ENCODE measurements at regions not wholly inside any gene's neighbourhood (a gene's known extent, or its start where the extent isn't known, plus 50 kb on each side); places are given as distances from the start of the nearest gene placed in this dataset.

DNA sequence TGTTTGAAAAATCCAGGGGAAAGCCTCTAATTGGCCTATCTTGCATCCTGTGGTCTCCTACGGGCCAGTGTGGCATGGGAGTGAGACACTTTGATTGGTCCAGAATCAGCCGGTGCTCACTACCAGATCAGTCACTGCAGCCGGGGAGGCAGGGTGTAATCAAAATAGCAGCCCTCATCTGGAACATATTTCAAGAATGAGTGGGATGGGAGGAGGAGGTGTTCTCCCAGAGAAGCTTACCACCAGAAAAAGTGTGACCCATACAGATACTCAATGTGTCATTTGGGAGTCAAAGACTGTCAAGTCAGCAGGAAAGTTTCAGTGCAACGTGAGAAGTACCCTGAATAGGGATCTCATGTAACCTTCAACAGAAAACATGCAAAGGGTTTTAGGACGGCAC is 393.9 kb upstream of the SLC14A2 start:
- WGBS (ENCODE audit: insufficient coverage, insufficient read length): no CpG with 5 or more reads among the region's 5 CpGs
- Histone ChIP-seq H3K4me1 (ENCODE audit: control insufficient read depth, insufficient read depth, low read length) (no peaks in the 10 kb centered on the region), H3K9me3 (ENCODE audit: control insufficient read depth, insufficient read depth, low read length) (no peaks in the 10 kb centered on the region), H3K27ac (ENCODE audit: low read length) (no peak overlapping the region), H3K27me3 (ENCODE audit: control insufficient read depth, insufficient read depth, low read length) (no peaks in the 10 kb centered on the region), H3K4me3 (ENCODE audit: low read length) (no peak overlapping the region), H3K36me3 (ENCODE audit: control insufficient read depth, insufficient read depth, low read length) (no peaks in the 10 kb centered on the region)
- DNase-seq (ENCODE audit: low read depth, low spot score): no peak

DNA sequence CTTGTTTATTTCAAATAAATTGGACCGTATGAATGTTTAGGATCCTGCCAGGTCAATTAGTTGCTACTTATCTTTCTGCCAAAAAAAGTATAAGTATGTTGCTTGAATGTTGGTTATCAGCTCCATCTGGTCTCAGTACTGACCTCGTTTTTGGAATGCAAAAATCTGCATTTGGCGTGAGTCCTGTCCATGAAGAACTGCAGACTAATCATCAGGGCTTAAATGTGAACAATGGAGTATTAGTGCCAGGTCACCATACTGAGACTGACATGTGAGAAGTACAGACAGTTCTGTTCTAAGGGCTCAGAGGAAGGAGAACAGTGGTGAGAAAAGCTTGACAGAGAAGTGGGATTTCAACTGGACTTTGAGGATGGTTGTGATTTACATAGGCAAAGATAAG is 393.1 kb upstream of the SLC14A2 start:
- no peak for DNase-seq (ENCODE audit: low read depth, low spot score)
- Histone ChIP-seq H3K36me3 (ENCODE audit: control insufficient read depth, insufficient read depth, low read length) (no peaks in the 10 kb centered on the region), H3K9me3 (ENCODE audit: control insufficient read depth, insufficient read depth, low read length) (no peaks in the 10 kb centered on the region), H3K4me1 (ENCODE audit: control insufficient read depth, insufficient read depth, low read length) (no peaks in the 10 kb centered on the region), H3K27ac (ENCODE audit: low read length) (no peak overlapping the region), H3K27me3 (ENCODE audit: control insufficient read depth, insufficient read depth, low read length) (no peaks in the 10 kb centered on the region), H3K4me3 (ENCODE audit: low read length) (no peak overlapping the region)
- no CpG with 5 or more reads among the region's 3 CpGs for WGBS (ENCODE audit: insufficient coverage, insufficient read length)

DNA sequence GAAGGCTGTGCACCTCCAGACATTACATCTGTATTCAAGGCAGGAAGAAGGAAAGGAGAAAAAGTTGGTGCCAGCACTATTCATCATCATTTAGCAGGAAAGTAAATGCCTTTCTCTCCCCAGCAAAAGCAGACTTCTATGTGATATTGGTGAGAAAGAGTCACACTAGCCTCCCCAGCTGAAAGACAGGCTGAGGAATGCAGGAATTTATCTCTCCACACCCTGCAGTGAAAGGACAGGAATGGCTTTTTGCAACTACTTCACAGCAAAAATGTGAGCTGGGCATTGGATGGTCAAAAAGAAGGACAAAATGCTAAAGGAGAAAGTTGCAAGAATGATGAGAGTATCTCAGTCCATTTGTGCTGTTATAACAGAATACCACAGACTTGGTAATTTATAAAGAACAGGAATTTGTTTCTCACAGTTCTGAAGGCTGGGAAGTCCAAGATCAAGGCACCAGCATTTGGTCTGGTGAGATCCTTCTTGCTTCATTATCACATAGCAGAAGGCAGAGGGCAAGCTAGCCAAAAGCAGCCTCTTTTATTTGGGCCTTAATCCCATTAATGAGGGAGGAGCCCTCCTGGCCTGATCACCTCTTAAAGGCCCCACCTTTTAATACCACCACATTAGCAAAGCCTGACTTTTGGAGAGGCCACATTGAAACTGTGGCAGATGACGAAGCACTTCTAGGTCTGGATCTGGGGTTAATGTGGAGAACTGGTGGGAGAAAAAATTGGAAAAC is 388.1 kb upstream of the SLC14A2 start:
- Histone ChIP-seq H3K27me3 (ENCODE audit: control insufficient read depth, insufficient read depth, low read length) (no peaks in the 10 kb centered on the region), H3K9me3 (ENCODE audit: control insufficient read depth, insufficient read depth, low read length) (no peaks in the 10 kb centered on the region), H3K4me3 (ENCODE audit: low read length) (no peak overlapping the region), H3K4me1 (ENCODE audit: control insufficient read depth, insufficient read depth, low read length) (no peaks in the 10 kb centered on the region), H3K36me3 (ENCODE audit: control insufficient read depth, insufficient read depth, low read length) (no peaks in the 10 kb centered on the region), H3K27ac (ENCODE audit: low read length) (no peak overlapping the region)
- DNase-seq (ENCODE audit: low read depth, low spot score): no peak
- no CpG with 5 or more reads among the region's 1 CpG for WGBS (ENCODE audit: insufficient coverage, insufficient read length)

- DNase-seq (ENCODE audit: low read depth, low spot score): no peak
- Histone ChIP-seq H3K27me3 (ENCODE audit: control insufficient read depth, insufficient read depth, low read length) (no peaks in the 10 kb centered on the region), H3K36me3 (ENCODE audit: control insufficient read depth, insufficient read depth, low read length) (no peaks in the 10 kb centered on the region), H3K27ac (ENCODE audit: low read length) (no peak overlapping the region), H3K9me3 (ENCODE audit: control insufficient read depth, insufficient read depth, low read length) (no peaks in the 10 kb centered on the region), H3K4me1 (ENCODE audit: control insufficient read depth, insufficient read depth, low read length) (no peaks in the 10 kb centered on the region), H3K4me3 (ENCODE audit: low read length) (no peak overlapping the region)
- no CpG with 5 or more reads among the region's 7 CpGs for WGBS (ENCODE audit: insufficient coverage, insufficient read length)
Measured at GRCh38 chr18:45228796-45229388, 386.4 kb upstream of the SLC14A2 start.

DNA sequence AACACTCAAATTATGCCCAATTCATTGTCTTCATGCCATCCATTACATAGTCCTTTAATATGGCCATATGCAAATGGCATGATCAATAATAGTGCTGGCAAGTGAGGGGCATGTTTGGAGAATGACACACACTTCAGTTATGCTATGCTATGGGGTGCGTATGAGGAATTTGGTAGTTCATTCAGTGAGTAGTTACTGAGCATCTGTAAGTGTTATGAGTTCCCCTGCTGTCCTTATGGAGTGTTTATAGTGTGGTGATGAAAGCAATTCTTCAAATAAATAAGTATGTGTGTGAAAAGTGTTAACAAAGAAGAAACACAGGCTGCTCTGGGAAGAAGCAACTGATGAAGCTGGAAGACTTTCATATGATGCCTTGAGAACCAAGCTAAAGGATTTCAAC is 383.7 kb upstream of the SLC14A2 start:
- Histone ChIP-seq H3K4me1 (ENCODE audit: control insufficient read depth, insufficient read depth, low read length) (no peaks in the 10 kb centered on the region), H3K27ac (ENCODE audit: low read length) (no peak overlapping the region), H3K9me3 (ENCODE audit: control insufficient read depth, insufficient read depth, low read length) (no peaks in the 10 kb centered on the region), H3K4me3 (ENCODE audit: low read length) (no peak overlapping the region), H3K36me3 (ENCODE audit: control insufficient read depth, insufficient read depth, low read length) (no peaks in the 10 kb centered on the region), H3K27me3 (ENCODE audit: control insufficient read depth, insufficient read depth, low read length) (no peaks in the 10 kb centered on the region)
- DNase-seq (ENCODE audit: low read depth, low spot score): no peak
- WGBS (ENCODE audit: insufficient coverage, insufficient read length): no CpG with 5 or more reads among the region's 1 CpG

GRCh38 chr18:45232061-45232460 is 383.2 kb upstream of the SLC14A2 start:
- DNase-seq (ENCODE audit: low read depth, low spot score): no peak
- Histone ChIP-seq H3K9me3 (ENCODE audit: control insufficient read depth, insufficient read depth, low read length) (no peaks in the 10 kb centered on the region), H3K36me3 (ENCODE audit: control insufficient read depth, insufficient read depth, low read length) (no peaks in the 10 kb centered on the region), H3K27ac (ENCODE audit: low read length) (no peak overlapping the region), H3K4me1 (ENCODE audit: control insufficient read depth, insufficient read depth, low read length) (no peaks in the 10 kb centered on the region), H3K4me3 (ENCODE audit: low read length) (no peak overlapping the region), H3K27me3 (ENCODE audit: control insufficient read depth, insufficient read depth, low read length) (no peaks in the 10 kb centered on the region)
- whole genome bisulfite sequencing (ENCODE audit: insufficient coverage, insufficient read length): no CpG with 5 or more reads among the region's 2 CpGs

GRCh38 chr18:45236676-45237075 is 378.6 kb upstream of the SLC14A2 start:
- WGBS (ENCODE audit: insufficient coverage, insufficient read length): no CpG with 5 or more reads among the region's 1 CpG

GRCh38 chr18:45237343-45238098 is 377.8 kb upstream of the SLC14A2 start:
- WGBS (ENCODE audit: insufficient coverage, insufficient read length): no CpG with 5 or more reads among the region's 7 CpGs
- no peak overlapping the region for H3K4me3 ChIP-seq (ENCODE audit: low read length)
- DNase-seq (ENCODE audit: low read depth, low spot score): no peak
- no peaks in the 10 kb centered on the region for H3K9me3 ChIP-seq (ENCODE audit: control insufficient read depth, insufficient read depth, low read length)
- H3K4me1 ChIP-seq (ENCODE audit: control insufficient read depth, insufficient read depth, low read length): no peaks in the 10 kb centered on the region
- H3K27ac ChIP-seq (ENCODE audit: low read length): no peak overlapping the region
- H3K27me3 ChIP-seq (ENCODE audit: control insufficient read depth, insufficient read depth, low read length): no peaks in the 10 kb centered on the region
- no peaks in the 10 kb centered on the region for H3K36me3 ChIP-seq (ENCODE audit: control insufficient read depth, insufficient read depth, low read length)

More at GRCh38 chr18:45236676-45237075, 378.6 kb upstream of the SLC14A2 start:
- no peak overlapping the region for H3K27ac ChIP-seq (ENCODE audit: low read length)
- H3K9me3 ChIP-seq (ENCODE audit: control insufficient read depth, insufficient read depth, low read length): no peaks in the 10 kb centered on the region
- H3K36me3 ChIP-seq (ENCODE audit: control insufficient read depth, insufficient read depth, low read length): no peaks in the 10 kb centered on the region
- no peaks in the 10 kb centered on the region for H3K27me3 ChIP-seq (ENCODE audit: control insufficient read depth, insufficient read depth, low read length)
- no peak for DNase-seq (ENCODE audit: low read depth, low spot score)
- no peaks in the 10 kb centered on the region for H3K4me1 ChIP-seq (ENCODE audit: control insufficient read depth, insufficient read depth, low read length)
- no peak overlapping the region for H3K4me3 ChIP-seq (ENCODE audit: low read length)

DNA sequence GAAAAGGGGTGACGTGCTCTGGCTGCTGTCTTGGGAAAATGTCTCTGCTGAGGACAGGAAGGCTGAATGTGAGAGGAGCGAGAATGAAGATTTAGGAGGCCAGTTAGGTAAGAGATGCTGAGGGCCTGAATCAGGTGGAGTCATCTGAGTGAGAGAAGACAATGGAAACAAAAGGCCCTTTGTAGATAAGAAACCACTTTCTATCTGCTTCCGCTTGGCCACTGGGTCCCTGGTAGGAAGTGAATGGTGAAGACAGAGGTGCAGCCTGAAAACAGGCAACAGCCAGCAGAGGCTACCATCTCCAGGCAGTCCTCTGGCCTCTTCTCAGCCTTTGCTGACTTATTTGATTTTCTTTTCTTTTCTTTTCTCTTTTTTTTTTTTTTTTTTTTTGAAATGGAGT is 374.0 kb upstream of the SLC14A2 start:
- Histone ChIP-seq H3K27me3 (ENCODE audit: control insufficient read depth, insufficient read depth, low read length) (no peaks in the 10 kb centered on the region), H3K4me1 (ENCODE audit: control insufficient read depth, insufficient read depth, low read length) (no peaks in the 10 kb centered on the region; the same call in 1 of the 2 replicates), H3K4me3 (ENCODE audit: low read length) (no peak overlapping the region), H3K9me3 (ENCODE audit: control insufficient read depth, insufficient read depth, low read length) (no peaks in the 10 kb centered on the region), H3K27ac (ENCODE audit: low read length) (no peak overlapping the region), H3K36me3 (ENCODE audit: control insufficient read depth, insufficient read depth, low read length) (no peaks in the 10 kb centered on the region)
- no CpG with 5 or more reads among the region's 3 CpGs for WGBS (ENCODE audit: insufficient coverage, insufficient read length)
- no peak for DNase-seq (ENCODE audit: low read depth, low spot score)

- Histone ChIP-seq H3K36me3 (ENCODE audit: control insufficient read depth, insufficient read depth, low read length) (no peaks in the 10 kb centered on the region), H3K4me3 (ENCODE audit: low read length) (no peak overlapping the region), H3K27ac (ENCODE audit: low read length) (no peak overlapping the region), H3K27me3 (ENCODE audit: control insufficient read depth, insufficient read depth, low read length) (no peaks in the 10 kb centered on the region), H3K9me3 (ENCODE audit: control insufficient read depth, insufficient read depth, low read length) (no peaks in the 10 kb centered on the region), H3K4me1 (ENCODE audit: control insufficient read depth, insufficient read depth, low read length) (no peaks in the 10 kb centered on the region; the same call in 1 of the 2 replicates)
- no CpG with 5 or more reads among the region's 8 CpGs for WGBS (ENCODE audit: insufficient coverage, insufficient read length)
- DNase-seq (ENCODE audit: low read depth, low spot score): no peak
Measured at GRCh38 chr18:45241982-45242565, 373.2 kb upstream of the SLC14A2 start.

Data from iPS DF 6.9 (cell line).